ENCODE measurements at regions not wholly inside any gene's neighbourhood (a gene's known extent, or its start where the extent isn't known, plus 50 kb on each side); places are given as distances from the start of the nearest gene placed in this dataset.

DNA sequence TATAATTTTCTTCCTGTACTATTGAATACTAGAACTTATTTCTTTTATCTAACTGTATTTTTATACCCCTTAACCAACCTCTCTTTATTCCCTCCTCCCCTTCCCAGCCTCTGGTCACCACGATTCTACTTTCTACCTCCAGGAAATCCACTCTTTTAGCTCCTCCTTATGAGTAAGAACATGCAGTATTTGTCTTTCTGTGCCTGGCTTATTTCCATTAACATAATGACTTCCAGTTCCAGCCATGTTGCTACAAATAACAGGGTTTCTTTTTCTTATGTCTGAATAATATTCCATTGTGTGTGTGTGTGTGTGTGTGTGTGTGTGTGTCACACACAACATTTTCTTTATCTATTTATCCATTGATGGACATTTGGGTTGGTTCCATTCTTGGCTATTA is 152.3 kb upstream of the OLIG3 start:
- TF ChIP-seq EZH2 (IDR thresholded peaks at IDR 0.05; ENCODE audit: low read length, unreplicated experiment) (no peak), EZH2phosphoT487 (IDR thresholded peaks at IDR 0.05; ENCODE audit: borderline replicate concordance, low read length) (no peak)
- TF ChIP-seq, protein P1, sequence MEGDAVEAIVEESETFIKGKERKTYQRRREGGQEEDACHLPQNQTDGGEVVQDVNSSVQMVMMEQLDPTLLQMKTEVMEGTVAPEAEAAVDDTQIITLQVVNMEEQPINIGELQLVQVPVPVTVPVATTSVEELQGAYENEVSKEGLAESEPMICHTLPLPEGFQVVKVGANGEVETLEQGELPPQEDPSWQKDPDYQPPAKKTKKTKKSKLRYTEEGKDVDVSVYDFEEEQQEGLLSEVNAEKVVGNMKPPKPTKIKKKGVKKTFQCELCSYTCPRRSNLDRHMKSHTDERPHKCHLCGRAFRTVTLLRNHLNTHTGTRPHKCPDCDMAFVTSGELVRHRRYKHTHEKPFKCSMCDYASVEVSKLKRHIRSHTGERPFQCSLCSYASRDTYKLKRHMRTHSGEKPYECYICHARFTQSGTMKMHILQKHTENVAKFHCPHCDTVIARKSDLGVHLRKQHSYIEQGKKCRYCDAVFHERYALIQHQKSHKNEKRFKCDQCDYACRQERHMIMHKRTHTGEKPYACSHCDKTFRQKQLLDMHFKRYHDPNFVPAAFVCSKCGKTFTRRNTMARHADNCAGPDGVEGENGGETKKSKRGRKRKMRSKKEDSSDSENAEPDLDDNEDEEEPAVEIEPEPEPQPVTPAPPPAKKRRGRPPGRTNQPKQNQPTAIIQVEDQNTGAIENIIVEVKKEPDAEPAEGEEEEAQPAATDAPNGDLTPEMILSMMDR (conservative IDR thresholded peaks at IDR 0.05; ENCODE audit: low read depth, low read length), result no peak

All from PC-3 (cell line).